HG02642 (cell line): ENCODE measurements at regions not wholly inside any gene's neighbourhood (a gene's known extent, or its start where the extent isn't known, plus 50 kb on each side); places are given as distances from the start of the nearest gene placed in this dataset.

Experiments
- ATAC-seq: cut with Tn5 transposase; IDR thresholded peaks from one replicate; pipeline ENCODE4 v1.9.1; 2021; ENCODE audit warnings: mild to moderate bottlenecking; ENCODE audit not compliant: unreplicated experiment, poor library complexity

DNA sequence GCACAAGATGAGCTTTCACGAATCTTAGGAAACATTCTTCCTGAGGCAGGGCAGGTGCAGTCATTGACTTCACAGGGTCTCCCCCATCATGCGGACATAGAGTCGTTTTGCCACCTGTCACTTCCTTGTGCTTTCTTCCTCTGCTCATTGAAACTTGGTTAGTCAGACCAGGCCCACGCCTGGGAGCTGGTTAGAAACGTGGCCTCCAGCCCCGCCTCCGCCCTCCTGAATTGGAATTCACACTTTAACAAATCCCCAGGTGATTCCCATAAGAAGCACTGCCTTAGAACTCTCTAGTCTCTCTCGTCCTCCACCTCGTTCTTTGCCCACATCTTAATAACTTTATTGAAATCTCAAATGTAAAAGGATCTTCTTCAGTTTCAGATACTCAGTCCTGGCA lies 265.5 kb upstream of the FZD8 start:
- no peak for ATAC-seq

DNA sequence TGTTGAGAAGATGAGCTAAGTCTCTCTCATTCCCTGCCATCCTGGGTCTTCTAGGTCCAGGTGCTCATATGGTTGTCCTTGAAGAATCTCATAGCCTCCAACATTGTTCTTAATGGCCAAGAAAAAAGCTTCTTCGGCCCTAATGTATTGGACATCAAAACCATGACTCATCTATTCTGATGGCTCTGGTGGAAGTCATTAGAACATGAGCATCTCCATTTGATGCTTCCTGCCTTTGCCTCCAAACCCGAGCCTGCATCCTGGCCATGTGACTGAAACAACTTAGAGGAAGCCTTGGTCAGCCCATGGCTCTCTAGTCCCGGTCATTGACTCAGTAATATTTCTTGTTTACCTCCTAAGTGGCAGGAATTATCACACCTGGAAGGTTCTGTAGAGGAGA lies 264.1 kb upstream of the FZD8 start:
- no peak for ATAC-seq

DNA sequence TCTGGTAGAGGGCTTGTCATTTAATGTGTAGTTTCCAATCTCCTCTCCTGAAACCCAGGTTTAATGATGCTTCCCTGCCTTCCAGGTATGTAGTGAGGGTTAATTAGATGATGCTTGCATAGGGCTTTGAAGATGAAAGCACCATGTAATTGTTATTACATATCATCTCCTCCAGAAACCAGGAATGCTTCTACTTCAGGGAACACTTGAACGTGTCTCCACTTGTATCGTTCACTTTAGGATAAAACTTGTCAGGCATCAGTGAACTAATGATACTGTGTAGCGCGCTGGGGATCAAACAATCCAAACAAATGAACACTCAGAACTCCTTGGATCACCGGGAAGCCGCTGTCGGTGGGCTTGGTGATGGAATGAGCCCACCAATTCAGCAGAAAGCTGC lies 260.9 kb upstream of the FZD8 start:
- no peak for ATAC-seq

DNA sequence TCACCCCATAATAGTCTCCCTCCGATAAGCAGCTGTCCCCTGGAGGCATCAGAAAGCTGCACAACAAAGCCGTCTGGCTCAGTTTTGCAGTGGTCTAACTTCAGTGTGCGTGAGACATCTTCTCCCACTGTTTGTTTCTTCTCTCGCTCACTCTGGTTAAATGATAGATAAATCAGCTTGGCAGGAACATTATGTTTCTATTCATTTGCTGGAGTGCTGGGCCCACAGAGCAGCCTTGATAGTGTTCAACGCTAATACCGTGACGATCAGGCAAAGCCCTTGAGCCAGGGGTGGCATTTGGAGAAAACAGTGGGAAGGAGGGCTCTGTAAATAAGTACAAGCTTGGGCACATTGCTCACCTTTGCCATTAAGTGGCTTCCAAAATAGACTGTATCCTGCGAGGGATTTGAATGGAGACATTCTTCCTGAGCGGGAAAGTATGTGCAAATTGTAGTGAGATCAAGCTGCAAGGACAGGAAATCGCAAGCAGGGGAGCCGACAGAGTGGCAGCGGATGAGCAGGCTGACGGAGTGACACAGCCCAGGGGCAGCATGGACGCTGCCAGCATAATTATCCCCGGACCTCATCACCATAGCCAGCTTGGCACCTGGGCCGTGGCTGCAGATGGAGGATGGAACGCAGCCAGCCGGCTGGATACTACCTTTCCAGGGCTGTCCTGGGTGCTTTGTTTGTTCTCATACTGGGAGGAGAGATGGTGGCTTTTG lies 256.8 kb upstream of the FZD8 start:
- ATAC-seq, result no peak

DNA sequence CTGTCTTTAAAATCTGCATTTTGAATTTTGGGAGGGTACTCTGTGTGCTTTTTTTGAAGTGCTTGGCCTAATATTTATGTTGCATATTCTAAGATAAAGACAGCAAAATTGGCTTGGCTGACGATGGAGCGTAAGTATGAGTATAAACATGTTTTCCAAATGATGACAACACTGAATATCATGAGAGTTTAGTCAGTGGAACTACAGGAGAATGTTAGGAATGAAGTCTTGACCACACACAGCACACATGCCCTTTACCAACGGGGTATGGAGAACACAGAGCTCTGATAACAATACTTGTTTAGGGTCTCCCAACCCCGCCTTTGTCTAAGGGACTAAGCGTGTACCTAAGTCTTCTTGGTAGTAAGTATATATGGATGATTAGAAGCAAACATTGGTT lies 253.9 kb upstream of the FZD8 start:
- ATAC-seq, result no peak

DNA sequence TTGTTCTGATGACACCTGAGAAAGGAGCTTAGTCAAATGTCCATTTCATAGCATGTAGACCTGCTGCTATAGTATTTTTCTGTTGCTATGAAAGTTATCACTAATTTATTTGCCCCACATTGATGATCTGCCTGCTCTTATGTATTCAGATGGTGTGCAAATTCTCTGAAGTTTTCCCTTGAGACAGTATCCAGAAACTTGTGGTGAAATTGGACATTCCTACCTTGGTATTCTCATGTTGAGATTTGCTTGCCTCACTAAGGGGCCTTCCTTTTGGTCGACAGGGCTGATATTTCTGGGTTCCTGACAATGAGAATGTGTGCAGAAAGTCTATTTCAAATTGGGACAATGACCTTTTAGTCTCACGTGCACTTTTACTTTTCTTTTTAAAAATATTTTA lies 253.2 kb upstream of the FZD8 start:
- ATAC-seq, result no peak

DNA sequence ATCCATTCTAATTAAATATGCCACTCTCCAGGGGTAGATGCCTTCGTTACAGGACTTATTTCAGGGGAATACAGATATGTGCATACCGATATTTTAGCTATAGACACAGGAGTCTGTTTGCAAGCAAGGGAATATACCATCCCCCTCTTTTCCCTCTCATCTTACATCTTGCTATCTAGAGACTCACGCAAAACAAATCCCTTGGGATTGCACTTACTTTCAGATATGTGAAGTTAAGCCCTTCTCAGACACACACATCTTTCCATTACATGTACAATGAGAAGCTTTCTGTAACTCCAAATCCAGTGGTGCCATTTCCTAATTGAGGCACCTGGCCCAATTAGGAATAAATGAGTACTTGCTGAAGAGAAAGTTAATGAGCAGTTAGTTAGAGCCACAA lies 250.4 kb upstream of the FZD8 start:
- no peak for ATAC-seq

DNA sequence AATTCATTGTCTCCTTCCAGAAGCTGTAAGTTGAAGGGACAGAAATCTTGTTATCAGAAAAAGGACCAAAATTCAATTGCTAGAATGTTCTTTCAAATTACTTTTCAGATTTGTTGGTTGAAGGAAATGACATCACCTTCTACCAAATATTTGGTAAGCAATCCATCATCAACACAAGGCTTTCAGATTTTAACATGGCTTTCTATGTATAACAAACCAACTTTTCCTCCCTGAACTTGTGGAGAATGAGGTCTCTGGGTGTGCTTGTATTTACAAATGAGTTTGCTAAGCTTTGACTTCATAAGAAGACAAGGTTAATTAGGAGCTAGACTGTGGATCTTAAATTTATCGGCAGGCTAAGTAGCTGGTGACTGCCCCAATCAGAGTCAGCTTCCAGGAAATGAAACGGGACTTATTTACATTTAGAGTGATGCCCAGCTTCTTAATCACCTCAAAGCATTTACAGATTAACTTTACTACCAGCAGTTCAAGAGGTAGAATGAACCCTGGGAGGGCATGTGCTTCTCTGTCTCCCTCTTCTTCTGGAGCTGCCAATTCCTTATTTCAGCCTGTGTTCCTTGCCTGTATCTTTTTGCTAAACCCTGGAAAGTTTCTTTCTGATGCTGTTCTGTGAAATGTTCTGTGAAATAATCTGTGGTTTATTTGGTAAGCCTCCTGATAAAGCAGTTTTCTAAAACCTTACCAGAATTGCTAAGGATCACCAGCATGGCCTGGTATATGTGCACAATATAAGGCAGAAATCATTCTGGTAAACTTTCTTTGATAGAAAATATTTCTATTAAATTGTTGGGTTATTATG lies 248.8 kb upstream of the FZD8 start:
- no peak for ATAC-seq

DNA sequence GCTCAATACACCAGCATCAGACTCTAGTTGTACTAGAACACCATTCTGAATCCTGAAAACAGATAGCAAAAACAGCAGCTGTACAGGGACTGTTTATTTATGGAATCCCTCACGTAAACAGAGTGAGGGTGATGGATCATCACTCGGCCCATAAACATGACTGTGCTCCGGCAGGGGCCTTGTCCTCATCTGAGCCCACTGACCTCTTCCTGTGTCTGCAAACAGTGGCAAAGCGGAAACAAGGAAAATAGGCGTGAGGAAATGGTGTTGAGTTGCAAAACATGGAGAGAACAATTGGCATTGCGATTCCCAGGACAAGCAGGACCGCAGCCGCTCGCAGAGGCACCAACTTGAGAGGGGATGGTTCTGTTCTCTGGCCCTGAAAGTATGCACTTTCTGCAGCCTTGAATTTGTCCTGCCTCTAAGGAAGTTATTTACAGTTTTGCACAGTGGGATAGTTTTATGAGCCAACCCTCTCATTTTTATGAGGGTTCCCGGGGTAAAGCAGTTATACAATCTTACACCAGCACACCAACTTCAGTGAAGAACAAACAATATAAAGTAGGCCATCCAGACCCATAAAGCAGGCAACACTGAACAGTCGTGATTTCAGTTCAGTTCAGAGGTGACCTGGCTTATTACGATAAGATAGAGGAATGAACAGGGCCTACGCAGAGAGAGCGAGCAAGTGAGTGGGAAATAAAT lies 248.0 kb upstream of the FZD8 start:
- ATAC-seq, result no peak

DNA sequence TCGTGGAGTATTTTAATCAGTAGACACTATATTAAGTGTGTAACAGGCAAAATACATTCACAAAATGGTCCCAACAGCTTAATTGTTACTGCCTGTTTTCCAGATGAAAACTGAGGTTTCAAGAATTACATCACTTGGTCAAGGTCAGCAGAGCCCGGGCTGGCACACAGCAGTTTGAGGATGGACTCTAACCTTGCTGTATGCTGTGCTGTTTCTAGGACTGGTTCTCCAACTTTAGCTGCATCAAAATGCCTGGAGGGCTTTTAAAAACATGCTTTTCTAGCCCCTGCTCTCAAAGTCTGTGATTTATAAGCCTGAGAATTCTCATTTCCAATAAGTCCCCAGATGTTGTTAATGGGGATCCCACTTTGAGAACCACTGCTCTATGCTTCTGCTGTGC lies 247.1 kb upstream of the FZD8 start:
- no peak for ATAC-seq

DNA sequence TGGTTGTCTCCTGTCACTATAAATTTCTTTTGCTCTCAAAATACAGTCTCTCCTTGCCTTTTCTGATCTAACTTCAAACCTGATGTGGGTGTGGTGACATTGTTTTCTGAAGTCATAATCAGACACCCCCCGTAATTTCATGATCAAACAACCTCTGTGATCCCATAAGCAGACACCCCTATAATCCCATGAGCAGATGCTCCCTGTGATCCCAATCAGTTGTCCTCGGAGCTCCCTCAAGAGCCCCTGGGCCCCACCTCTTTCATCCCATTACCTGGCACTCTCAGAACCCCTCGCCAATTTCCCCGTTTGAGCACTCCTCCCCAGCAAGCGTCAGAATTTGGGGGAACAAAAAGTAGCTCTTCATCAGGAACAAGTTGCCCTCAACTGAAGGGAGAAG lies 246.3 kb upstream of the FZD8 start:
- ATAC-seq, result no peak

DNA sequence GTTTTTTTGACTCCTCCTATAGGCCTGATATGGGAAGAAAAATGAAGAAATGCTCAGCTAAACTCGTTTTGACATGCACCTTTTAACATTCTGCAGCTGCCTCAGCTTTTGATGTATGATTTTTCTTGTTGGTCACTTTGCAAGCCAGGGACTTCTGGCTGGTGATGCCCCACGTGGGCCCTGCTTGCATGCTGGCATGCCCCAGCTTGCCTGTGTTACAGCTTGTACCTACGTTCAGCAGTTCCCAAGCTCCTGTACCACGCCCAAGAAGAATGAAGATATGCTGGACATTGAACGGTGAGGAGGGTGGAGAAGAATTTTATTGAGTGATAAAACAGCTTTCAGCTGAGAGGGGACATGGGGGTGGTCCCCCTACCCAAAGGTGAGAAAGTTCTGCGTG lies 245.6 kb upstream of the FZD8 start:
- no peak for ATAC-seq

DNA sequence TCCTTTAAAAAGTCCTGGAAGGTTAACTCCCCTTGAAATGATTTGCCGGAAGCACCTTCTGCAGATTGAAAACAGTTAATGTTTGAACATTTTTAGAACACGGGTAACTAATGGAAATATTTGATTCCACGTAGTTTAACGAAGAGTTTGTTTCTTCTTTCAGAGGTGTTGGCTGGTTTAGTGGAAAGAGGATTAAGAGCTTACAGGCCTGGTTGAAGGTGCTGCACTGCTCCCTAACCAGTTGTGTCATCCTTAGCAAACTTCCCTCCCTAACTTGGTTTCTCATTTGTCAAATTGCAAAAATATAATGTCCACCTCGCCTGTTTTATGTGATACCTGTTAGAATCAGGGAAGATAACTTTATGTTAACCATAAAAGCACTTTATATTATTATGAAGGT lies 243.0 kb upstream of the FZD8 start:
- no peak for ATAC-seq

DNA sequence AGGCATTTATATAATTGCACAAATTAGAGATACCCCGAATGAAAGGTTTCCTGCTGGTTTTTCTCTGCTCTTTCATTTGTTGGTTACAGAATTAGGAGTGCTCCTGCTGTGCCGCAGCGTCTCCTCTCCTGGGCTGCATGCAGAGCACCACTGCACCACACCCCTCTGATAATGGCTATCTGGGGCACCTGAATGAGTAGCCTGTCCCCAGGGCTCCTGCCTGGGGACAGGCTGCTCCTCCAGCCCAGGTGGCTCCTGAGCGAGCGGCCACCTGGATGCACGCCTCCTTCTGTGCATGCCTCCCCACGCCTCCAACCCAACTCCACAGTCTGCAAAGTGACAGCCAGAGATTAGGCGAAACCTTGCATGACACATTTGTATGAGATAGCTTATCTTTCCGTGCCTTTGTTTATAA lies 242.6 kb upstream of the FZD8 start:
- no peak for ATAC-seq

DNA sequence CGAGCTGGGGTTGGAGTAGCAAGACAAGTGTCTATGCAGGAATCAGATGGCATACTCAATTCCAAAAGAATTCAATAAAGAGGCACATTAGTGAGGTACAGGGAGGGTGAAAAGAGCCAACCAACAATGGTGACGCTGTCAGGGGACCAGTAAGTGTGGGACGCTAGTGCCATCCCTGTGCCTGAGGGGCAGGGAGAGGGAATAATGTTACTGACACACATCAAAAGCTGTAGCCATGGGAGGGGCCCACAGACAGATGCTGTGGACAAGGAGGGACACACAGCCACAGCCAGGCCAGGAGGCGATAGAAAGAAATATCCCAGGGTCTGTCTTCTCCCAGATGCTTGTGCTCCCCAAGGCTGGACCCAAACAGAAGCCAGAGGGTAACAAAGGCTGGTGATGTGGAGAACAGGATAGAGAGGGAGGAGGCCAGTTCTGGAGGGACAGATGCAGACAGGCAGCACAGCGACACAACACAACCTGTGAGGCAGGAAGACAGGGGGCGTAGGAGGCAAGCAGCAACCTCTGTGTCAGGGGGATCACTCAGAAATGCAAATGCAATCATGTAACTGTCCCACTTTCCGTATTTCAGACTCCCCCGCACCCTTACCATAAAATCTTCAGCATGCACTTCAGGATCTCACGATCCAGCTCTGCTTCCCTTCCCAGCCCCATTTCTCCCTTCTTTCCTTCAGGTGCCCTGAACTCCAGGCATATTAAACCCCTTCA lies 240.5 kb upstream of the FZD8 start:
- no peak for ATAC-seq

DNA sequence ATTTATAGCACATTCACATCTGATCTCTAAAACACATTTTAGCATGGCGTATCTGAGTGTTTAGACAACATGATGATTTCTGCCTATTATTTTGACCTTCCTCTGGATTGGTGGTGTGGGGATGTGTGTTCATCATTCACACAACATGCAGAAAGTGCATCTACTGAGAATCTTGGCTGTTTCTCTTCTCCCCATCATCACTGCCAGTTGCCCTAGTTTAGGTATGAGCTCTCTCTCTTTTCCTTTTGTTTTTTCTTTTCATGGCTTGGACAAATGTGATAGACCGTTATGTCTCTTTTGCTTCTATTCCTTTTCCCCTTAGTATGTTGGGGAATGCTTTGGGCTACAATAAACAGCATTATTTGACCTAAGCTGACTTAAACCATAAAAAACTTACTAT lies 239.2 kb upstream of the FZD8 start:
- no peak for ATAC-seq

DNA sequence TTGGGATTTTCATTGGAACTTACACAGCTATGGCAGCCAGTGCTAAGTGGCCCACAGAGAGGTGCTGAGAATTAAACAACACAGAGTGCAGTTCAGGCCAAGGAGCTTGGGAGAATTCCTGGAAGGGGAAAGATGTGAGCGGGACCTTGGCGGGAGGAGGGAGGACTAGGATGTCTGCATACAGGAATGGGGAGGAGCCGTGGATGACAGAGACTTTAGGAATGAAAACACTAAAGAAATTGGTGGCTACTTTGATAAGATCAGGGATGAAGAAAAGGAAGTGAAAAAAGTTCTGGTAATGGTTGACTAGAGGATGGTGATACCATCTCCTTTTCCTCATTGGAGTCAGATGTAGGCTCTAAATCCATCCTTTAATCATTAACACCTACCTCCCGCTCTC lies 234.2 kb upstream of the FZD8 start:
- ATAC-seq, result no peak

DNA sequence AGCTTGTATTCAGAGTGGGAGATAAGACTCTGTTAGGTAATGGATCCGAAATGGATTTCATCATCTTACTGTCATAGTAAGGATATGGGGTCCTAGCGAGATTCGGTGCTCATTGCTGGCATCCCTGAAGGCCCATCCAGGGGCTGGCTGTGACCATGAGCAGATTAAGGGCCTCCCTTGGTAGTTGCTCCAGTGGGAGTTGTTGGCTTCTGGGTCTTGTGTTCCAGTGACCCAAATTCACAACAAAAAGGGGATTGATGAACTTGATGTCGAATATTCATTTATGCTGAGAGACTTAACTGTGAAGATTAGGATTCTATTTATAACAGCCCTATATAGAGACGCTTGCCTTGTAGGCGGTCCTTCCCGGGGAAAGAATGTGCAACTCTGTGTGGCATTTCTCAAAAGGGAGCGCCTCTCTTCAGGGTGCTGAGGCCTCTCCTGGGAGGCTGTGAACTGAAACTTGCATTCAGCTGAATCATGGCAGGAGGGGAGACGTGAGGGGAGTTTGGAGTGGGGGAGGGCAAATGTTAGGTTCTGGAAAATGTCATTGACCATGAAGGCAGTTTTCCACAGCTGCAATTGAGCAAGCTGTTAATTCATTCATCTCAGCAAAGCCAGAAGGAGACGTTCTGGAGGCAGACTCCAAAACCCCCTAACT lies 233.1 kb upstream of the FZD8 start:
- no peak for ATAC-seq

DNA sequence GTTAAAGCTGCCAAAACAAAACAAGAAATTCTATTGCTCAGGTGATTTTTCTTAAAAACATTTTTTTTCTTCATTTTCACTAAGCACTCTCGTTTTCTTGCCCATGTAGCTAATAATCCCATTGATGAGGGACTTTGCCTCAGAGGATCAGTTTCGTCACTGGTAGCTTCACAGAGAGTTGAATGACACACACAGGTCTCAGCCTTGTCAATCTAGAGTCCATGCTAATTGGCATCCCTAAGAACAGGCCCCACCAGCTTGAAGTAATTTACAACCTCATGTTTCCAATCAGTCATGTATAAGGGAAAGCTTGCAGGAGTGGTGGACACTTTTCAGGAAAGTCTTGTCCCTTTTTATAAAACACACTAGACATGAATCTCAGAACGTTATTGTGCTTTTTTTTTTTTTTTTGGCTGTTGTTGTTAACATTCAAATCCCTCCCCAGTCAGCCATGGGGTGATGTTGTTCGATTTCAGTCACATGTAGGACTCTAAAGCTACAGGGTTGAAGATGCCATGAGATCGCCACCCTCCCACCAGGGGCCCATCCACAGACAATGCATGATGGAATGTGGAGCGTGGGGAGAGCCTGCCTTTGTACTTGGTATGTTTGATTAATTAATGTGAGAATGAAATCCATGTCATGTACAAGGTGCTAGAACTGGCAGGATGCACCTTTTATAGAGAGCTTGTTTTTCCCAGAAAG lies 232.4 kb upstream of the FZD8 start:
- ATAC-seq, result no peak

DNA sequence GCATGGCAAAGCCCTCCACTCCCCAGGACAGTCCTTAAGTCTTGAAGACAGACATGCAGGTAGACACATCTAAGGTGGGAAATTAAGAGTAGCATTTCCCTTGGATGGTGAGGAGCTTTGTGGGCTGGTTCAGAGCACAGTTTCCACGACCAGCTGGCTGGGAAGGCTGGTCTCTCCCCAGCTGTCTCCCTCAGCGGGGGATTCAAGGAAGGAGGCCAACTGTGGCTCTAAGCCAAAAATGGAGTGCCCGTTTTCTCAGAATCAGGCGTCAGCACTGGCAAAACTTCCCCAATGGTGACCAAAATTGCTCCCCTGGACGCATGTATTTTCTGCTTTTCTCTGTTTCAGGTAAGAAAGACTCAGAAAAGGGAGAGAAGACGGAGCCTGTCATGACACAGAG lies 230.6 kb upstream of the FZD8 start:
- ATAC-seq, result no peak
